Body of pancreas (tissue), 4 donors: ENCODE measurements at regions not wholly inside any gene's neighbourhood (a gene's known extent, or its start where the extent isn't known, plus 50 kb on each side); places are given as distances from the start of the nearest gene placed in this dataset.
"Not testable (repeated sequence)": the region's sequence is repeated elsewhere in the genome, so short reads cannot be mapped to it uniquely, and the experiment has no call there.

Experiments
- CTCF ChIP-seq, 7 experiments: fragments of 450-650 bp in 4 of 7; fragments of 200-600 bp in 3 of 7; sonication (generic) in 3 of 7; IDR thresholded peaks; one replicate each; pipeline ENCODE4 v1.5.1; 2016 to 2019; ENCODE audit warnings: antibody characterized with exemption in 7 of 7
- POLR2A ChIP-seq, 3 donors: fragments of 450-650 bp; IDR thresholded peaks; one replicate each; pipeline ENCODE4 v1.6.1; 2016; ENCODE audit warnings: antibody characterized with exemption in 3 of 3, mild to moderate bottlenecking in 2 of 3

DNA sequence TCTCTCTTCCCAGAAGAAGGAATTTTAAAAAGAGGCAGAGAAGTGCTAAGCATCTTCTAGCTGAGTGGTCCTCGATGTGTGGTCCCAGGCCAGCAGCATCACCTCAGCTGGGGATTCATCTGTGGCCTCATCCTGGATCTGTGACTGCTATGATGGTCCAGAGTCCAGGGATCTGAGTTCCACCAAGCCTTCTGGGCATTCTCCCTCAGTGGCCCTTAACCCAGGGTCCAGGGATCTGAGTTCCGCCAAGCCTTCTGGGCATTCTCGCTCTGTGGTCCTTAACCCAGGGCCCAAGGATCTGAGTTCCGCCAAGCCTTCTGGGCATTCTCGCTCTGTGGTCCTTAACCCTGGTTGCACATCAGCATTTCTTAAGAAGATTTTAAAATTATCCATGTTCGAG lies 731.0 kb upstream of the TPTE start:
- TF ChIP-seq CTCF, POLR2A (IDR thresholded peaks at IDR 0.05): not testable (repeated sequence)
